Omental fat pad (tissue), 1 donor: ENCODE measurements at regions not wholly inside any gene's neighbourhood (a gene's known extent, or its start where the extent isn't known, plus 50 kb on each side); places are given as distances from the start of the nearest gene placed in this dataset.
"Not testable (repeated sequence)": the region's sequence is repeated elsewhere in the genome, so short reads cannot be mapped to it uniquely, and the experiment has no call there.

Source experiments
- ATAC-seq: fragments of 150-250 bp; one replicate; pipeline ENCODE4 v1.9.1; 2016; ENCODE audit warnings: mild to moderate bottlenecking, moderate library complexity; ENCODE audit not compliant: low FRiP score
- DNase-seq: peaks from one replicate; pipeline ENCODE4 v3.0.0-alpha.2; 2019; ENCODE audit warnings: low spot score

GRCh38 chr15:21027942-21028341, 161.8 kb upstream of the POTEB2 start:
- not testable (repeated sequence) for DNase-seq, ATAC-seq

- not testable (repeated sequence) for DNase-seq, ATAC-seq
These were observed 160.7 kb upstream of the POTEB2 start for GRCh38 chr15:21026848-21027247.

- not testable (repeated sequence) for ATAC-seq, DNase-seq
These were observed 158.3 kb upstream of the POTEB2 start for GRCh38 chr15:21024235-21024987.

- not testable (repeated sequence) for ATAC-seq, DNase-seq
These were observed 152.1 kb upstream of the POTEB2 start for GRCh38 chr15:21018176-21018575.

- not testable (repeated sequence) for DNase-seq, ATAC-seq
These were observed 151.2 kb upstream of the POTEB2 start for GRCh38 chr15:21017326-21017725.

GRCh38 chr15:21016589-21016988, 150.5 kb upstream of the POTEB2 start:
- ATAC-seq, DNase-seq: not testable (repeated sequence)

- not testable (repeated sequence) for ATAC-seq, DNase-seq
These were observed 149.1 kb upstream of the POTEB2 start for GRCh38 chr15:21015171-21015570.

GRCh38 chr15:21013308-21013707, 147.2 kb upstream of the POTEB2 start:
- not testable (repeated sequence) for ATAC-seq, DNase-seq

- DNase-seq, ATAC-seq: not testable (repeated sequence)
These were observed 143.5 kb upstream of the POTEB2 start for GRCh38 chr15:21009651-21010050.

GRCh38 chr15:21003459-21003858, 137.3 kb upstream of the POTEB2 start:
- not testable (repeated sequence) for ATAC-seq, DNase-seq

- DNase-seq, ATAC-seq: not testable (repeated sequence)
These were observed 135.8 kb upstream of the POTEB2 start for GRCh38 chr15:21001950-21002349.

GRCh38 chr15:20991691-20992090, 125.6 kb upstream of the POTEB2 start:
- ATAC-seq: not testable (repeated sequence)

GRCh38 chr15:20991253-20991652, 125.1 kb upstream of the POTEB2 start:
- ATAC-seq, DNase-seq: not testable (repeated sequence)

More at GRCh38 chr15:20991691-20992090, 125.6 kb upstream of the POTEB2 start:
- not testable (repeated sequence) for DNase-seq

- not testable (repeated sequence) for DNase-seq, ATAC-seq
These were observed 120.7 kb upstream of the POTEB2 start for GRCh38 chr15:20986775-20987174.

- DNase-seq, ATAC-seq: not testable (repeated sequence)
These were observed 111.9 kb upstream of the POTEB2 start for GRCh38 chr15:20978057-20978456.

GRCh38 chr15:20972762-20973161, 106.6 kb upstream of the POTEB2 start:
- not testable (repeated sequence) for ATAC-seq, DNase-seq

GRCh38 chr15:20959299-20959698, 93.2 kb upstream of the POTEB2 start:
- not testable (repeated sequence) for DNase-seq, ATAC-seq

GRCh38 chr15:20929322-20929721, 63.2 kb upstream of the POTEB2 start:
- not testable (repeated sequence) for ATAC-seq, DNase-seq
